ENCODE measurements at regions not wholly inside any gene's neighbourhood (a gene's known extent, or its start where the extent isn't known, plus 50 kb on each side); places are given as distances from the start of the nearest gene placed in this dataset.

- DNase-seq = no peak
- H3K36me3 Mint-ChIP-seq = peaks cover 29 to 55% (median 32%) of the 10 kb centered on the region in 3 donors
- H3K9me3 Mint-ChIP-seq = peaks cover 9 to 37% (median 27%) of the 10 kb centered on the region in 6 donors
- peaks cover 39 to 54% of the 10 kb centered on the region in 2 donors for H3K4me1 Mint-ChIP-seq
- peak overlapping the region in 1 of 5 donors; percentile 2 for H3K4me3 Mint-ChIP-seq
- peak overlapping the region in 5 of 6 donors; percentile 66 to 94 (median 83) for H3K27ac Mint-ChIP-seq
- H3K27me3 Mint-ChIP-seq (ENCODE audit: low read depth in 3 of 3) = no peaks in the 10 kb centered on the region
Observed at GRCh38 chr14:89598548-89599186, 181.6 kb upstream of the FOXN3 start.

GRCh38 chr14:89592961-89593360 is 175.9 kb upstream of the FOXN3 start:
- Mint-ChIP-seq H3K4me1 (peaks cover 50 to 61% of the 10 kb centered on the region in 2 donors), H3K4me3 (no peak overlapping the region), H3K36me3 (peaks cover 44 to 55% (median 50%) of the 10 kb centered on the region in 3 donors), H3K9me3 (peaks cover 2 to 18% (median 13%) of the 10 kb centered on the region in 6 donors), H3K27ac (peak overlapping the region in 3 of 6 donors; percentile 43 to 71 (median 71)), H3K27me3 (ENCODE audit: low read depth in 3 of 3) (peaks cover 0 to 5% (median 4%) of the 10 kb centered on the region in 3 donors)
- DNase-seq = no peak

GRCh38 chr14:89589400-89590118 is 172.5 kb upstream of the FOXN3 start:
- H3K27me3 Mint-ChIP-seq (ENCODE audit: low read depth in 3 of 3) = peaks cover 0 to 5% (median 4%) of the 10 kb centered on the region in 3 donors

DNA sequence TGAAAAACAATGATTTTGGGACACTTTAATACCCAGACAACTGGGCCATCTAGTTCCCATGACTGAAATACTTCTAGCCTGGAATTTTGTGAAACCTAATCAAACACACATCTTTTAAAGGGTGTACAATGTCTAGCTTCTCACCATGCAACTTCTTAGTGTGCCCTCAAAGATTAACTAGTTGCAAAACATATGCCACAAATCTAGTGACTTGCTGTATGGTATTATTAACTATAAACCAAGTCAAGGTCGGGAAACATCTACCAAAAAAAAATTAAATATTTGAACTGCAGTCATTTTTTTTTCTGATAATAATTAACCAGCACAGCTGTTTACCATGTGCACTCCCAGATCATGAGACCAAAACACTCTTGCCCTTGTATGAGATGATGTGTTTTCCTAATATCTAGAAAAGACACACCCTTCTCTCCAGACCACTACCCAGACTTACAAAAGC is 171.8 kb upstream of the FOXN3 start:
- Mint-ChIP-seq H3K27me3 (ENCODE audit: low read depth in 3 of 3) (peaks cover 0 to 5% (median 4%) of the 10 kb centered on the region in 3 donors), H3K27ac (peak overlapping the region in 3 of 6 donors; percentile 31 to 66 (median 47)), H3K4me3 (peak overlapping the region in 1 of 5 donors; percentile 38), H3K4me1 (peaks cover 78 to 83% of the 10 kb centered on the region in 2 donors), H3K36me3 (peaks cover 20 to 26% (median 26%) of the 10 kb centered on the region in 3 donors), H3K9me3 (peaks cover 0 to 6% (median 3%) of the 10 kb centered on the region in 6 donors)
- no peak for DNase-seq

More at GRCh38 chr14:89589400-89590118, 172.5 kb upstream of the FOXN3 start:
- peaks cover 80 to 83% of the 10 kb centered on the region in 2 donors for H3K4me1 Mint-ChIP-seq
- DNase-seq = no peak
- peak overlapping the region in 1 of 5 donors; percentile 38 for H3K4me3 Mint-ChIP-seq
- H3K27ac Mint-ChIP-seq = peak overlapping the region in 3 of 6 donors; percentile 37 to 66 (median 47)
- peaks cover 0 to 8% (median 3%) of the 10 kb centered on the region in 6 donors for H3K9me3 Mint-ChIP-seq
- peaks cover 27 to 31% (median 31%) of the 10 kb centered on the region in 3 donors for H3K36me3 Mint-ChIP-seq

- peaks cover 0 to 6% (median 3%) of the 10 kb centered on the region in 6 donors for H3K9me3 Mint-ChIP-seq
- H3K36me3 Mint-ChIP-seq = peaks cover 19 to 26% (median 26%) of the 10 kb centered on the region in 3 donors
- DNase-seq = no peak
- peaks cover 0 to 4% (median 2%) of the 10 kb centered on the region in 3 donors for H3K27me3 Mint-ChIP-seq (ENCODE audit: low read depth in 3 of 3)
- peaks cover 84 to 86% of the 10 kb centered on the region in 2 donors for H3K4me1 Mint-ChIP-seq
- peak overlapping the region in 1 of 5 donors; percentile 14 for H3K4me3 Mint-ChIP-seq
- peak overlapping the region; percentile 12 to 76 (median 50) for H3K27ac Mint-ChIP-seq
Observed at GRCh38 chr14:89588016-89588415, 171.0 kb upstream of the FOXN3 start.

DNA sequence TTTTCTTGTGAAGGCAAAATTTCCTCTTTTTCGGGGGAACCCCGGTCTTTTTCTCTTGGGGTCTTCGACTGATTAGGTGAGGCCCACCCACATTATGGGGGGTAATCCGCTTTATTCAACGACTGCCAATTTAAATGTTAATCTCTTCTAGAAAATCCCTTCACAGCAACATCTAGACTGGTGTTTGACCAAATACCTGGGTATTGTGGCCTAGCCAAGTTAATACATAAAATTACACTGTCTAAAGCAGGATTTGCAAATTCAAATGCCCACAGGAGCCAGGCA is 170.0 kb upstream of the FOXN3 start:
- H3K27me3 Mint-ChIP-seq (ENCODE audit: low read depth in 3 of 3) = peaks cover 0 to 4% (median 2%) of the 10 kb centered on the region in 3 donors
- H3K27ac Mint-ChIP-seq = peak overlapping the region in 1 of 6 donors; percentile 29
- no peak overlapping the region for H3K4me3 Mint-ChIP-seq
- peaks cover 18 to 24% (median 22%) of the 10 kb centered on the region in 3 donors for H3K36me3 Mint-ChIP-seq
- H3K4me1 Mint-ChIP-seq = peaks cover 84 to 86% of the 10 kb centered on the region in 2 donors
- H3K9me3 Mint-ChIP-seq = peaks cover 0 to 4% (median 3%) of the 10 kb centered on the region in 6 donors
- no peak for DNase-seq

GRCh38 chr14:89586258-89587135 is 169.5 kb upstream of the FOXN3 start:
- Mint-ChIP-seq H3K9me3 (peaks cover 0 to 2% (median 0%) of the 10 kb centered on the region in 6 donors), H3K36me3 (peaks cover 18 to 24% (median 18%) of the 10 kb centered on the region in 3 donors), H3K4me3 (peak overlapping the region; percentile 16 to 38 (median 34)), H3K27me3 (ENCODE audit: low read depth in 3 of 3) (peaks cover 0 to 4% (median 2%) of the 10 kb centered on the region in 3 donors), H3K27ac (peak overlapping the region; percentile 35 to 62 (median 45)), H3K4me1 (peaks cover 83 to 86% of the 10 kb centered on the region in 2 donors)
- peak; percentile 22 to 38 (median 34) for DNase-seq

DNA sequence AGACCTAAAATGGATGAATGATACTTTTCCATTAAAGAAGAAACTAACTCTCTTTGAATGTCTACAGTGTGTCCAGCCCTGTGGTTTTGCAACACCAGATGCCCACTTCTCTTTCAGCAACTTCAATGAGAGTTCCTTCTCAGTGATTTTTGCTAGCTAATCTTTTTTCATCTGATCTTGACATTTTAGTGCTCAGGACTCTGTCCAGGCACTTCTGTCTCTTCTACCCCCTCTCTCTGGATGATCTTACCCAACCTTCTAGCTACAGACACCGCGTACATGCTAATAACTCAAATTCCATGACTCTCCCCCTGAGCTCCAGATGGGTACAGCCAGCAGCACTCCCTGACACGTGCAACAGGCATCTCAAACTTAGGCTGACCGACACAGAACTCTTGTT is 161.1 kb upstream of the FOXN3 start:
- Mint-ChIP-seq H3K9me3 (no peaks in the 10 kb centered on the region), H3K27me3 (ENCODE audit: low read depth in 3 of 3) (peaks cover 0 to 2% (median 0%) of the 10 kb centered on the region in 3 donors), H3K36me3 (peaks cover 11 to 18% (median 13%) of the 10 kb centered on the region in 3 donors), H3K27ac (peak overlapping the region in 5 of 6 donors; percentile 5 to 75 (median 13)), H3K4me1 (peaks cover 43 to 79% of the 10 kb centered on the region in 2 donors), H3K4me3 (no peak overlapping the region)
- DNase-seq = no peak

GRCh38 chr14:89576960-89577359 is 159.9 kb upstream of the FOXN3 start:
- Mint-ChIP-seq H3K9me3 (no peaks in the 10 kb centered on the region), H3K27me3 (ENCODE audit: low read depth in 3 of 3) (peaks cover 0 to 2% (median 0%) of the 10 kb centered on the region in 3 donors), H3K36me3 (peaks cover 7 to 13% (median 8%) of the 10 kb centered on the region in 3 donors), H3K27ac (peak overlapping the region in 1 of 6 donors; percentile 16), H3K4me1 (peaks cover 43 to 79% of the 10 kb centered on the region in 2 donors), H3K4me3 (no peak overlapping the region)
- no peak for DNase-seq

- Mint-ChIP-seq H3K36me3 (peaks cover under 1 to 7% (median 7%) of the 10 kb centered on the region in 3 donors), H3K27ac (peak overlapping the region in 1 of 6 donors; percentile 57), H3K9me3 (no peaks in the 10 kb centered on the region), H3K4me1 (peaks cover 42 to 79% of the 10 kb centered on the region in 2 donors), H3K27me3 (ENCODE audit: low read depth in 3 of 3) (peaks cover 0 to 2% (median 0%) of the 10 kb centered on the region in 3 donors), H3K4me3 (no peak overlapping the region)
- no peak for DNase-seq
Observed at GRCh38 chr14:89576145-89576927, 159.3 kb upstream of the FOXN3 start.

DNA sequence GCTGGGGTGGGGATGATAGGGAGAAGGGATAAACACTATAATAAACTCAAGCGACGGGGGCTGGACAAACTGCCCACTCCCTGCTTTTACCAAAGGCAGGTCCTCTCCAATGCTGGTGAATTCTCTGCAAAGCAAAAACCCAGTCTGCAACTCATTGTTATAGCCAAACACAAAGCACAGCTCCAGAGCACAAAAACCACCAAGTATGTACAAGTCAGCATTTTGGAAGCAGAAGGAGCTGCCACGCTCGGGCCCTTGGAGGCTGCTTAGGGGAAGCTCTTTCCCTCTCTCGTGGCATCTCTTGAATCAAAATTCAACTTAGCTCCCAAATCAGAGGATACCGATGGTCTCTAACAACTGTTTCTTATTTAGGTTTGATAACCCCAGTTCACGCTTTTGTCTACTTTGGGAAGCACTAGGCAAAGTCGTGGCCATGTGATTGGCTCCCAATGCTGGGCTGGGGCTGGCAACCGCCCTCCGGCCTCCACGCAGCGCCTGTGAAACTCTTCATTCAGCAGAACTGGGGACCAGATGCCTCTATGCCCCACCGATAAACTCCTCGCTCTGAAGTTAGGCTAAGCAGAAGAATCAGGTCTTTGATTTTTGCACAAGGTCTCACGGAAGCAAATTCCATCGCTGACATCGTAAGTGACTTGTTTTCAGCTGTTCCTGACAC is 158.5 kb upstream of the FOXN3 start:
- Mint-ChIP-seq H3K27me3 (ENCODE audit: low read depth in 3 of 3) (no peaks in the 10 kb centered on the region), H3K36me3 (peaks cover 0 to 7% (median 6%) of the 10 kb centered on the region in 3 donors), H3K27ac (no peak overlapping the region), H3K4me3 (no peak overlapping the region), H3K4me1 (peaks cover 50 to 85% of the 10 kb centered on the region in 2 donors), H3K9me3 (no peaks in the 10 kb centered on the region)
- no peak for DNase-seq

- DNase-seq = no peak
- Mint-ChIP-seq H3K36me3 (peaks cover under 1 to 6% (median 3%) of the 10 kb centered on the region in 3 donors), H3K27me3 (ENCODE audit: low read depth in 3 of 3) (no peaks in the 10 kb centered on the region), H3K27ac (no peak overlapping the region), H3K4me3 (no peak overlapping the region), H3K9me3 (no peaks in the 10 kb centered on the region), H3K4me1 (peaks cover 58 to 88% of the 10 kb centered on the region in 2 donors)
Observed at GRCh38 chr14:89574420-89574819, 157.4 kb upstream of the FOXN3 start.
